CD4-positive, CD25-positive, alpha-beta regulatory T cell (primary cell): ENCODE measurements at regions not wholly inside any gene's neighbourhood (a gene's known extent, or its start where the extent isn't known, plus 50 kb on each side); places are given as distances from the start of the nearest gene placed in this dataset.
"Not testable (repeated sequence)": the region's sequence is repeated elsewhere in the genome, so short reads cannot be mapped to it uniquely, and the experiment has no call there.

Experiments used
- ATAC-seq, 2 donors: fragments of 150-1000 bp; cut with Tn5 transposase; one replicate each; pipeline ENCODE4 v1.10.0; 2021; ENCODE audit warnings: low read depth in 2 of 2, moderate number of reproducible peaks in 2 of 2, moderate library complexity in 1 of 2
- DNase-seq, 3 donors: peaks; one replicate each; pipeline versions ENCODE4 v3.0.0 to v3.0.0-alpha.2; 2012 to 2022; ENCODE audit warnings: mixed read lengths in 1 of 3
- H3K27ac ChIP-seq: one replicate; pipeline ENCODE4 v1.7.0; 2013; ENCODE audit warnings: mild to moderate bottlenecking, low read length; ENCODE audit not compliant: insufficient read depth, poor library complexity, severe bottlenecking
- H3K27me3 ChIP-seq: one replicate; pipeline ENCODE4 v1.7.0; 2013; ENCODE audit warnings: low read length; ENCODE audit not compliant: control insufficient read depth, insufficient read depth
- H3K36me3 ChIP-seq: one replicate; pipeline ENCODE4 v1.7.0; 2013; ENCODE audit warnings: mild to moderate bottlenecking, low read length, moderate library complexity; ENCODE audit not compliant: control insufficient read depth, insufficient read depth
- H3K4me1 ChIP-seq: 2 replicates; pipeline ENCODE4 v1.7.0; 2013; ENCODE audit warnings: mild to moderate bottlenecking, low read length; ENCODE audit not compliant: insufficient read depth, control insufficient read depth, poor library complexity, severe bottlenecking
- H3K4me3 ChIP-seq: one replicate; pipeline ENCODE4 v1.7.0; 2013; ENCODE audit warnings: low read depth, mild to moderate bottlenecking, low read length, moderate library complexity
- H3K9me3 ChIP-seq, 2 experiments: 1 replicate in 1 of 2; 2 replicates in 1 of 2; pipeline ENCODE4 v1.7.0; 2013; ENCODE audit warnings: low read length in 2 of 2, mild to moderate bottlenecking in 1 of 2, moderate library complexity in 1 of 2; ENCODE audit not compliant: control insufficient read depth in 2 of 2
- H3K27ac Mint-ChIP-seq, 3 donors: one replicate each; pipeline ENCODE4 v1.8.0; 2020 to 2022; ENCODE audit warnings: mild to moderate bottlenecking in 3 of 3, mixed read lengths in 3 of 3, moderate library complexity in 2 of 3
- H3K27me3 Mint-ChIP-seq: one replicate; pipeline ENCODE4 v1.8.0; 2022; ENCODE audit warnings: mild to moderate bottlenecking, mixed read lengths
- H3K36me3 Mint-ChIP-seq: one replicate; pipeline ENCODE4 v1.8.0; 2020; ENCODE audit warnings: mixed read lengths
- H3K4me1 Mint-ChIP-seq, 4 donors: one replicate each; pipeline ENCODE4 v1.8.0; 2020 to 2022; ENCODE audit warnings: mixed read lengths in 4 of 4, mild to moderate bottlenecking in 1 of 4
- H3K4me3 Mint-ChIP-seq, 4 donors: one replicate each; pipeline ENCODE4 v1.8.0; 2020 to 2022; ENCODE audit warnings: mild to moderate bottlenecking in 4 of 4, mixed read lengths in 4 of 4, moderate library complexity in 3 of 4
- H3K9me3 Mint-ChIP-seq, 7 donors: one replicate each; pipeline ENCODE4 v1.8.0; 2020 to 2022; ENCODE audit warnings: mixed read lengths in 7 of 7, mild to moderate bottlenecking in 3 of 7, moderate library complexity in 2 of 7

DNA sequence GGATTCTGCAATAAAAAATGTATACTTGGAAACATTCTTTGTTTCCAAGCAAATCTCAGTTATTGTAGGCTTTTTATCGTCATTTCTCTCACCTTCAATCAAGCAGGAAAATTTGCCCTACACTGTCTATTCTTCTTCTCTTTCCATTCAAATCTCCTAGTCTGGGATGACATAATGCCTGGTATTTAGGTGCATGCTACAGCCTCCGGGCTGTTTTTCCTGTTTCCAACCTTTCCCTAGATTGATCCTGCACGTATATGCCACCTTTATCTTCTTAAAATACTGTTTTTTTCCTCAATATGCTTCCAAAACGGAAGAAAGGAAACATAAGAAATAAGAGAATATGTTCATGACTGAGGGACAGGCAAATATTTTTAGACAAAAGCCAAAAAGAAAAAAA lies 249.1 kb upstream of the UBASH3B start:
- H3K4me1 ChIP-seq: no peaks in the 10 kb centered on the region
- no peaks in the 10 kb centered on the region for H3K27me3 ChIP-seq
- H3K9me3 ChIP-seq: no peaks in the 10 kb centered on the region
- DNase-seq: no peak
- no peaks in the 10 kb centered on the region for H3K36me3 Mint-ChIP-seq
- no peaks in the 10 kb centered on the region for H3K36me3 ChIP-seq
- no peak overlapping the region for H3K4me3 Mint-ChIP-seq
- H3K9me3 Mint-ChIP-seq: peaks cover 0 to 4% (median 0%) of the 10 kb centered on the region in 7 donors
- H3K27me3 Mint-ChIP-seq: peaks cover 4% of the 10 kb centered on the region
- H3K27ac Mint-ChIP-seq: no peak overlapping the region
- ATAC-seq: no peak
- H3K4me1 Mint-ChIP-seq: no peaks in the 10 kb centered on the region
- no peak overlapping the region for H3K27ac ChIP-seq
- H3K4me3 ChIP-seq: no peak overlapping the region

DNA sequence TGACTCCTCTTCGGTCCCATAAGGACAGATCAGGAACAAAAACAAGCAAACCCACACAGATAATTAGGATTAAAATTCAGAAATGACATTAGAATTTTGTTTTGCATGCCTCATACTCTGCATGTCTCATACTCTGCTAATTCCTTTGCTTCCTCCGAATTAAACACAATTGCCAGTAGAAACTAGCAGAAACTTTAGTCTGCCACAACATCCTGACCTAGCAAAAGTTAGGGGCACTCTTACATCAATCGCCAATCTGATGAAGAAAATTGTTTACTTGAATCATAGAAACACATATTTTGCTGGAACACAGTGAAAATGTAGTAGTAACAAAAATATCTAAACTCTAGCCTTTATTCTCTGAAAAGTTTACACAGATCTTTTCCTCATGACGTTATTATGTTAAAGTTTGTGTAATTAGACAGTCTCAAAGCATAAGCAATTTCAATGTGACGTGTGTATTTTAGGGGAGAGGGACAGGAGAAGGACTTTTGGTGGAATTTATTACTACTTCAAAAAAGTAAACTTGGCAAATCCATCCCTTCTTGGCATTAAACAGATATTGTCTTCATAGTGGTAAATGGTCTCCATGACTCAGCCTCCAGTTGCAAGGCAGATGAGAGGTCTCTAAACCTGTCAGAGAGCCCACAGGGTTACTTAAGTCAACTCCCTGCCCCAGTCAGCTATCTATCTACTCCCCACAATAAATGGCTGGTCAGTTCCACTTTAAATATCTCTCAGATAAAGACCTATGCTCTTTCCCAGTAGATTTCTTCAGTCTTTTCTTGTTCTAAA lies 249.8 kb upstream of the UBASH3B start:
- H3K27ac ChIP-seq: no peak overlapping the region
- H3K9me3 ChIP-seq: no peaks in the 10 kb centered on the region
- no peak overlapping the region for H3K4me3 Mint-ChIP-seq
- H3K4me1 ChIP-seq: no peaks in the 10 kb centered on the region
- H3K27ac Mint-ChIP-seq: no peak overlapping the region
- H3K27me3 Mint-ChIP-seq: peaks cover 4% of the 10 kb centered on the region
- ATAC-seq: no peak
- no peaks in the 10 kb centered on the region for H3K27me3 ChIP-seq
- no peak for DNase-seq
- H3K36me3 ChIP-seq: no peaks in the 10 kb centered on the region
- no peaks in the 10 kb centered on the region for H3K4me1 Mint-ChIP-seq
- H3K36me3 Mint-ChIP-seq: no peaks in the 10 kb centered on the region
- peaks cover 0 to 4% (median 0%) of the 10 kb centered on the region in 7 donors for H3K9me3 Mint-ChIP-seq
- H3K4me3 ChIP-seq: no peak overlapping the region

DNA sequence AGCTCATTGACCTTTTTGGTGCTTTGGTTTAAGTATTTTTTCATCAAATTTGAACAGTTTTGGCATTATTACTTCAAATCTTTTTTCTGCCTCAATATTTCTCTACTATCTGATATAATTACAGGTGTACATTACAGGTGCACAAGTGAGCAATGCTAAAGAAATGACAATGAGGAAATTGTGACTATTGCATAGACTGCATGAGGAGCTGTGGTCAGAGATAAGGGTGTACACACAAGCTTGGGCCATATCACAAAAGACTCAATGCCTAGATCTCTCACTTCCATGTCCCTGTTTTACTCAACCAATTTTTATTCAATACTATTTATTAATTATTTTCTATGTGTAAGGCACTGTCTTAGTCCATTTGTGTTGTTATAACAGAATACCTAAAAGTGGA lies 251.0 kb upstream of the UBASH3B start:
- Mint-ChIP-seq H3K4me3 (no peak overlapping the region), H3K27me3 (peaks cover 4% of the 10 kb centered on the region), H3K9me3 (peaks cover 0 to 1% (median 0%) of the 10 kb centered on the region in 7 donors), H3K27ac (no peak overlapping the region), H3K4me1 (no peaks in the 10 kb centered on the region), H3K36me3 (no peaks in the 10 kb centered on the region)
- ATAC-seq: no peak
- no peaks in the 10 kb centered on the region for H3K27me3 ChIP-seq
- no peaks in the 10 kb centered on the region for H3K4me1 ChIP-seq
- no peak overlapping the region for H3K27ac ChIP-seq
- no peaks in the 10 kb centered on the region for H3K36me3 ChIP-seq
- H3K9me3 ChIP-seq: no peaks in the 10 kb centered on the region
- H3K4me3 ChIP-seq: no peak overlapping the region
- no peak for DNase-seq

DNA sequence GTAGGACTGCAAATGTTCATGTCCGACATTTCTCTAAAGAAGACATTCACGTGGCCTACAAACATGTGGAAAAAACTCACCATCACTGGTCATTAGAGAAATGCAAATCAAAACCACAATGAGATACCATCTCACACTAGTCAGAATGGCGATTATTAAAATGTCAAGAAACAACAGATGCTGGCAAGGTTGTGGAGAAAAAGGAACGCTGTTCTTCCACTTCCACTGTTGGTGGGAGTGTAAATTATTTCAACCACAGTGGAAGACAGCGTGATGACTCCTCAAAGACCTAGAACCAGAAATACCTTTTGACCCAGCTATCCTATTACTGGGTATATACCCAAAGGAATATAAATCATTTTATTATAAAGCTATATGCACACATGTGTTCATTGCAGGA lies 253.9 kb upstream of the UBASH3B start:
- not testable (repeated sequence) for H3K27me3 Mint-ChIP-seq, H3K27ac Mint-ChIP-seq, H3K36me3 ChIP-seq, H3K27ac ChIP-seq, ATAC-seq, H3K36me3 Mint-ChIP-seq, H3K4me3 ChIP-seq, H3K4me1 ChIP-seq, H3K27me3 ChIP-seq, DNase-seq, H3K9me3 ChIP-seq, H3K4me1 Mint-ChIP-seq, H3K4me3 Mint-ChIP-seq, H3K9me3 Mint-ChIP-seq

DNA sequence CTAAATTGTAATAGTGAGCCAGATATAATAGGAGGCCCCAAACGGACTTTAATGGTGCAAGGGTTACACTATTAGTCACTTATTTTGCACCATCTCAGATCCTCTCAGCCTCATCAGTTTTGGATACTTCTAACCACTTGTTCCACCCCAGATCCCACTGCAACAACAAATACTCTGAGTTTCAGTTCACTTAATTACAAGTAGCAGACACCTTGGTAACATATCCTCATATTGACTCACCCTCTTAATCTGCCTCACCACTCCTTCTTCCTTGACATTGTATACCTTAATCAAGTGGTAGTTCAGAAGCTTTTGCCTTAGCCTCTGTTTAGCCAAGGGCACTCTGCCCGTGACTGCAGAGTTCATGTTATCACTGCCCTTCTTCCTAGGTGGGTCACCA lies 256.1 kb upstream of the UBASH3B start:
- Mint-ChIP-seq H3K9me3 (peaks cover 0 to 2% (median 0%) of the 10 kb centered on the region in 7 donors), H3K27ac (no peak overlapping the region), H3K4me3 (peak overlapping the region in 1 of 4 donors; percentile 17), H3K36me3 (no peaks in the 10 kb centered on the region), H3K27me3 (peaks cover 4% of the 10 kb centered on the region), H3K4me1 (no peaks in the 10 kb centered on the region)
- H3K27me3 ChIP-seq: no peaks in the 10 kb centered on the region
- H3K36me3 ChIP-seq: no peaks in the 10 kb centered on the region
- no peak for DNase-seq
- no peak overlapping the region for H3K4me3 ChIP-seq
- H3K4me1 ChIP-seq: no peaks in the 10 kb centered on the region
- H3K9me3 ChIP-seq: no peaks in the 10 kb centered on the region
- H3K27ac ChIP-seq: no peak overlapping the region
- no peak for ATAC-seq

DNA sequence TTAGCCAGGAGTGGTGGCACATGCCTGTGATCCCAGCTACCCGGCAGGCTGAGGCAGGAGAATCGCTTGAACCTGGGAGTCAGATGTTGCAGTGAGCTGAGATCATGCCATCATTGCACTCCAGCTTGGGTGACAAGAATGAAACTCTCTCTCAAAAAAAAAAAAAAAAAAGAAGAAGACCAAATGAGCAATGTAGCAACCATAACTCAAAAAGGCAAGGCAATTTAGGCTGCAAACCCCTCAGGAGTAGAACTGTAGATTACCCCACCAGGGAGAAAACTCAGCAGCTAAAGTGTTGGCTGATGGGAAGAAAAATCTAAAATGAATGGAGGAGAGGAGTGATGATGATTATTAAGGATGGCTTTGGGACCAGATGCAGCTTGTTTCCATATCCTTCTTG lies 256.7 kb upstream of the UBASH3B start:
- Mint-ChIP-seq H3K27me3 (peaks cover 4% of the 10 kb centered on the region), H3K27ac (no peak overlapping the region), H3K4me1 (no peaks in the 10 kb centered on the region), H3K9me3 (peaks cover 0 to 2% (median 0%) of the 10 kb centered on the region in 7 donors), H3K36me3 (no peaks in the 10 kb centered on the region), H3K4me3 (no peak overlapping the region)
- no peaks in the 10 kb centered on the region for H3K9me3 ChIP-seq
- no peaks in the 10 kb centered on the region for H3K4me1 ChIP-seq
- DNase-seq (no peak), ATAC-seq (no peak)
- H3K27me3 ChIP-seq: no peaks in the 10 kb centered on the region
- H3K27ac ChIP-seq: no peak overlapping the region
- H3K4me3 ChIP-seq: no peak overlapping the region
- H3K36me3 ChIP-seq: no peaks in the 10 kb centered on the region

DNA sequence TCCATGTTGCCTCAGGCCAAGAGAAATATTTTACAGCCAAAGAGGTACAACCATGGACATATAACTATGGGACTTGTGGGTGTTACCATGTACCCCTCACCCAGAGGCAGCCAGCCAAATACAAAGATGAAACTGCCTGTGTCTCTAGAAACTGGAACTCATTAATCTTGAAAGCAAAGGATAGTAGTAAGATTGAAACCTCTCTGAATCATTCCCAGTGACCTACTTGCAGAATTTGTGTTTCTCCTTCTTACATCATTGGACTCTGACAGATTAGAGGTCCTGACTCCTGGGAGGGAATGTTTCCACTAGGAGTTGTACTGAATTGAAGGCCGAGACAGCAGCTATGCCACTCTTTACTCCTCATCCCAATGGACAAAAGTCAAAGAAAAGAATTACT lies 257.4 kb upstream of the UBASH3B start:
- Mint-ChIP-seq H3K4me3 (no peak overlapping the region), H3K27me3 (peaks cover 4% of the 10 kb centered on the region), H3K4me1 (no peaks in the 10 kb centered on the region), H3K36me3 (no peaks in the 10 kb centered on the region), H3K27ac (no peak overlapping the region), H3K9me3 (peaks cover 0 to 2% (median 1%) of the 10 kb centered on the region in 7 donors)
- DNase-seq: no peak
- Histone ChIP-seq H3K27ac (no peak overlapping the region), H3K4me1 (no peaks in the 10 kb centered on the region), H3K27me3 (no peaks in the 10 kb centered on the region), H3K4me3 (no peak overlapping the region), H3K9me3 (no peaks in the 10 kb centered on the region), H3K36me3 (no peaks in the 10 kb centered on the region)
- no peak for ATAC-seq

DNA sequence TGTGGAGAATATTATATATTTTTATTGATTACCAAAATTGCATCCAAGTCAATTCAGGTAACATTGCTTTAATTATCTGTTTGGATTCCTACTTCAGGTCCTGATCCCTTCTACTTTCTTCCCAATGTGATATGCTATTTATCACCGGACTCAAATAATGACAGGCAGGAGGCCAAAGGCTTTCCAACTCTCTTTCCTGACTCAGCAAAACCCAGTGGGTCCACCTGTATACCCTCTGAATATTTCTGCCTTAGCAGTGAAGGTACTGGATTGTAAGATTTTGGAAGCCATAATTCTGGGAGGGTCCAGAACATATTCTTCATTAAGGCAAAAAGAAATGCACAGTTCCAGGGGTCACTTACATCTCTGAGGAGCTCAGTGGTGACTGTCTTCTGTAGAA lies 260.2 kb upstream of the UBASH3B start:
- Histone ChIP-seq H3K27me3 (no peaks in the 10 kb centered on the region), H3K27ac (no peak overlapping the region), H3K36me3 (no peaks in the 10 kb centered on the region), H3K4me3 (no peak overlapping the region), H3K4me1 (no peaks in the 10 kb centered on the region), H3K9me3 (no peaks in the 10 kb centered on the region)
- no peaks in the 10 kb centered on the region for H3K4me1 Mint-ChIP-seq
- peaks cover 0 to 5% (median 1%) of the 10 kb centered on the region in 7 donors for H3K9me3 Mint-ChIP-seq
- H3K36me3 Mint-ChIP-seq: no peaks in the 10 kb centered on the region
- H3K27ac Mint-ChIP-seq: no peak overlapping the region
- no peaks in the 10 kb centered on the region for H3K27me3 Mint-ChIP-seq
- H3K4me3 Mint-ChIP-seq: no peak overlapping the region
- DNase-seq (no peak), ATAC-seq (no peak)
